SK-N-SH (cell line): ENCODE measurements at regions not wholly inside any gene's neighbourhood (a gene's known extent, or its start where the extent isn't known, plus 50 kb on each side); places are given as distances from the start of the nearest gene placed in this dataset.

Experiments
- CTCF ChIA-PET: fragments of 300-600, 350-600 bp; formaldehyde crosslinking; extraction: SDS; loops from one replicate; lab custom pipeline; 2021; lab: Yijun Ruan, JAX
- POLR2A ChIA-PET: fragments of 350-600 bp; sonication (Branson Sonifier 250); formaldehyde crosslinking; extraction: SDS; loops from one replicate; lab custom pipeline; 2020; ENCODE audit warnings: antibody characterized with exemption, inconsistent platforms; lab: Yijun Ruan, JAX
- DNase-seq: peaks from one replicate; pipeline ENCODE4 v3.0.0; 2012
- H2AFZ ChIP-seq: fragments of 200-600 bp; sonication (generic); 2 replicates; pipeline ENCODE4 v1.8.1; 2016; ENCODE audit warnings: antibody characterized with exemption, mild to moderate bottlenecking, low read depth
- H3F3A ChIP-seq: fragments of 200-600 bp; sonication (generic); replicated peaks from 2 replicates; pipeline ENCODE3; 2016; ENCODE audit warnings: antibody characterized with exemption, mild to moderate bottlenecking; ENCODE audit not compliant: insufficient read depth
- H3K27ac ChIP-seq, 2 experiments: fragments of 200-500 bp in 1 of 2; fragments of 200-600 bp in 1 of 2; sonication (Bioruptor generic) in 1 of 2; sonication (generic), shearing (Covaris generic) in 1 of 2; 2 replicates each; pipeline versions ENCODE4 v1.5.1 to v1.6.1; 2014 to 2016; ENCODE audit warnings: low read depth in 2 of 2, inconsistent platforms in 1 of 2, low read length in 1 of 2, mild to moderate bottlenecking in 1 of 2, mixed read lengths in 1 of 2
- H3K27me3 ChIP-seq: fragments of 200-600 bp; sonication (generic), shearing (Covaris generic); 2 replicates; pipeline ENCODE4 v1.6.1; 2016; ENCODE audit warnings: mixed run types; ENCODE audit not compliant: insufficient read depth
- H3K36me3 ChIP-seq, 2 experiments: fragments of 200-500 bp in 1 of 2; fragments of 200-600 bp in 1 of 2; sonication (Bioruptor generic) in 1 of 2; sonication (generic) in 1 of 2; replicated peaks in 1 of 2; 2 replicates each; pipeline versions ENCODE3 to v1.5.1; 2014 to 2016; ENCODE audit warnings: low read length in 1 of 2, mild to moderate bottlenecking in 1 of 2; ENCODE audit not compliant: insufficient read depth in 2 of 2, control insufficient read depth in 1 of 2
- H3K4me1 ChIP-seq, 2 experiments: fragments of 200-500 bp in 1 of 2; fragments of 200-600 bp in 1 of 2; sonication (Bioruptor generic) in 1 of 2; sonication (generic), shearing (Covaris generic) in 1 of 2; 2 replicates each; pipeline versions ENCODE4 v1.5.1 to v1.6.1; 2014 to 2016; ENCODE audit warnings: low read depth in 1 of 2, low read length in 1 of 2, mixed run types in 1 of 2; ENCODE audit not compliant: insufficient read depth in 2 of 2, control insufficient read depth in 1 of 2
- H3K4me2 ChIP-seq: fragments of 200-600 bp; sonication (generic), shearing (Covaris generic); 2 replicates; pipeline ENCODE4 v1.6.1; 2017; ENCODE audit warnings: mixed run types
- H3K4me3 ChIP-seq, 2 experiments: fragments of 200-500 bp in 1 of 2; fragments of 200-600 bp in 1 of 2; sonication (Bioruptor generic) in 1 of 2; sonication (generic), shearing (Covaris generic) in 1 of 2; 2 replicates each; pipeline versions ENCODE4 v1.5.1 to v1.8.1; 2014 to 2016; ENCODE audit warnings: low read depth in 2 of 2, inconsistent platforms in 1 of 2, low read length in 1 of 2, mild to moderate bottlenecking in 1 of 2, mixed read lengths in 1 of 2, moderate library complexity in 1 of 2
- H3K79me2 ChIP-seq: fragments of 200-600 bp; sonication (generic); 2 replicates; pipeline ENCODE4 v1.8.1; 2017; ENCODE audit warnings: mild to moderate bottlenecking; ENCODE audit not compliant: insufficient read depth
- H3K9ac ChIP-seq: fragments of 200-600 bp; sonication (generic); 2 replicates; pipeline ENCODE4 v1.6.1; 2017; ENCODE audit warnings: mixed run types
- H3K9me2 ChIP-seq: fragments of 200-600 bp; sonication (generic); 2 replicates; pipeline ENCODE4 v1.6.1; 2017; ENCODE audit warnings: mixed run types
- H3K9me3 ChIP-seq: fragments of 200-600 bp; sonication (generic); 2 replicates; pipeline ENCODE4 v1.6.1; 2017; ENCODE audit warnings: mixed run types, mild to moderate bottlenecking, moderate library complexity
- H4K20me1 ChIP-seq: fragments of 200-600 bp; sonication (generic); 2 replicates; pipeline ENCODE4 v1.6.1; 2017; ENCODE audit warnings: mild to moderate bottlenecking, mixed run types; ENCODE audit not compliant: insufficient read depth
- CHD2 ChIP-seq: fragments of 150-350 bp; IDR thresholded peaks from 2 replicates; pipeline ENCODE4 v1.6.1; 2018; ENCODE audit warnings: low read length; ENCODE audit not compliant: partially characterized antibody
- FOSL2 ChIP-seq: IDR thresholded peaks from 2 replicates; pipeline ENCODE4 v1.4.0; 2012; ENCODE audit warnings: low read depth, mild to moderate bottlenecking, moderate library complexity, borderline replicate concordance
- MXI1 ChIP-seq: IDR thresholded peaks from 2 replicates; pipeline ENCODE4 v1.6.1; 2012; ENCODE audit warnings: mild to moderate bottlenecking, low read depth, low read length, improper control_type of control experiment
- POLR2AphosphoS5 ChIP-seq: IDR thresholded peaks from 2 replicates; pipeline ENCODE4 v1.6.1; 2012; ENCODE audit warnings: low read depth, low read length
- TAF1 ChIP-seq: IDR thresholded peaks from 2 replicates; pipeline ENCODE4 v1.6.1; 2012; ENCODE audit warnings: low read depth, mild to moderate bottlenecking, low read length, moderate library complexity, borderline replicate concordance
- TCF12 ChIP-seq: IDR thresholded peaks from 2 replicates; pipeline ENCODE4 v1.4.0; 2012
- TEAD4 ChIP-seq: IDR thresholded peaks from 2 replicates; pipeline ENCODE4 v1.4.0; 2012; ENCODE audit warnings: mild to moderate bottlenecking, borderline replicate concordance; ENCODE audit not compliant: insufficient read depth
- WGBS: methylation state at CpG from one replicate; pipeline ENCODE4 v1.1.6; 2017; ENCODE audit warnings: low lambda C conversion rate; 5-methylcytosine and 5-hydroxymethylcytosine counted together

GRCh38 chr6:155747491-155747890 is 291.9 kb upstream of the NOX3 start:
- TF ChIP-seq TAF1 (no peak), CHD2 (no peak), MXI1 (no peak), FOSL2 (no peak), TEAD4 (no peak)
- H3K4me1 ChIP-seq, result no peaks in the 10 kb centered on the region
- POLR2A ChIA-PET, result no interaction called here
- no peaks in the 10 kb centered on the region for H3K36me3 ChIP-seq
- H3K79me2 ChIP-seq, result no peaks in the 10 kb centered on the region
- no peaks in the 10 kb centered on the region for H3F3A ChIP-seq
- CTCF ChIA-PET, result interaction anchor here (0.5 kb wide), 1 partner anchor 667 kb away, joined by 3 read pairs; no protein-coding TSS in a partner anchor
- H3K27ac ChIP-seq, result no peak overlapping the region
- DNase-seq, result no peak
- no peaks in the 10 kb centered on the region for H4K20me1 ChIP-seq
- no peak overlapping the region for H3K4me3 ChIP-seq
- H2AFZ ChIP-seq, result no peak overlapping the region
- 88% methylated on average over 3 of the region's 3 CpGs for WGBS
- H3K9ac ChIP-seq, result no peak overlapping the region
- H3K4me2 ChIP-seq, result no peak overlapping the region
- no peaks in the 10 kb centered on the region; the same call in 1 of the 2 replicates for H3K9me2 ChIP-seq
- H3K9me3 ChIP-seq, result no peaks in the 10 kb centered on the region
- H3K27me3 ChIP-seq, result no peaks in the 10 kb centered on the region

GRCh38 chr6:155740781-155741399 is 285.3 kb upstream of the NOX3 start:
- Histone ChIP-seq H3F3A (no peaks in the 10 kb centered on the region), H4K20me1 (no peaks in the 10 kb centered on the region), H3K36me3 (no peaks in the 10 kb centered on the region), H2AFZ (no peak overlapping the region), H3K4me1 (no peaks in the 10 kb centered on the region; a peak in 1 of 4 replicates), H3K4me2 (no peak overlapping the region), H3K27ac (no peak overlapping the region), H3K27me3 (no peaks in the 10 kb centered on the region), H3K9me3 (no peaks in the 10 kb centered on the region), H3K9ac (no peak overlapping the region), H3K9me2 (no peaks in the 10 kb centered on the region), H3K79me2 (no peaks in the 10 kb centered on the region), H3K4me3 (no peak overlapping the region)
- no peak for DNase-seq
- ChIA-PET POLR2A (no interaction called here), CTCF (no interaction called here)
- no peak for TF ChIP-seq POLR2AphosphoS5
- 95% methylated on average over 1 of the region's 1 CpG for WGBS

- Histone ChIP-seq H3K4me3 (no peak overlapping the region), H3K9me3 (no peaks in the 10 kb centered on the region), H2AFZ (0 out of 2 replicates have a peak overlapping the region, but pooled peaks have one; percentile 56), H3K4me1 (no peaks in the 10 kb centered on the region; a peak in 1 of 4 replicates), H3K27me3 (no peaks in the 10 kb centered on the region), H3K36me3 (no peaks in the 10 kb centered on the region), H3K9ac (no peak overlapping the region), H3K27ac (no peak overlapping the region), H4K20me1 (no peaks in the 10 kb centered on the region), H3K4me2 (no peak overlapping the region), H3K79me2 (no peaks in the 10 kb centered on the region), H3K9me2 (no peaks in the 10 kb centered on the region), H3F3A (no peaks in the 10 kb centered on the region)
- ChIA-PET POLR2A (no interaction called here), CTCF (no interaction called here)
- no peak for DNase-seq
- TF ChIP-seq TCF12, result no peak
- 87% methylated on average over 3 of the region's 3 CpGs for WGBS
Observed at GRCh38 chr6:155738602-155739105, 283.0 kb upstream of the NOX3 start.
